NCI-H748 (cell line): ENCODE measurements at regions not wholly inside any gene's neighbourhood (a gene's known extent, or its start where the extent isn't known, plus 50 kb on each side); places are given as distances from the start of the nearest gene placed in this dataset.
"Not testable (repeated sequence)": the region's sequence is repeated elsewhere in the genome, so short reads cannot be mapped to it uniquely, and the experiment has no call there.

ENCODE experiments used
- DNase-seq: peaks from one replicate; lab custom pipeline; 2025; ENCODE audit not compliant: unreplicated experiment; lab: John Stamatoyannopoulos, UW

GRCh38 chr16:48011466-48011865 is 144.3 kb downstream of the ABCC12 start:
- no peak for DNase-seq

- no peak for DNase-seq
These were observed 147.7 kb downstream of the ABCC12 start for GRCh38 chr16:48008011-48008525.

- DNase-seq = no peak
These were observed 151.6 kb downstream of the ABCC12 start for GRCh38 chr16:48004141-48004695.

- DNase-seq = no peak
These were observed 152.4 kb downstream of the ABCC12 start for GRCh38 chr16:48003206-48003907.

GRCh38 chr16:48001324-48001895 is 154.4 kb downstream of the ABCC12 start:
- DNase-seq = no peak

GRCh38 chr16:48000622-48001021 is 155.2 kb downstream of the ABCC12 start:
- DNase-seq = no peak

- DNase-seq = no peak
These were observed 156.2 kb downstream of the ABCC12 start for GRCh38 chr16:47999595-47999994.

- DNase-seq = no peak
These were observed 160.4 kb downstream of the ABCC12 start for GRCh38 chr16:47995354-47995753.

GRCh38 chr16:47991491-47991890 is 164.3 kb downstream of the ABCC12 start:
- DNase-seq = peak; percentile 12

GRCh38 chr16:47990676-47991075 is 165.1 kb downstream of the ABCC12 start:
- no peak for DNase-seq

- no peak for DNase-seq
These were observed 168.7 kb downstream of the ABCC12 start for GRCh38 chr16:47987136-47987535.

GRCh38 chr16:47986031-47986430 is 169.8 kb downstream of the ABCC12 start:
- DNase-seq = no peak

- no peak for DNase-seq
These were observed 171.1 kb downstream of the ABCC12 start for GRCh38 chr16:47984669-47985068.

- no peak for DNase-seq
These were observed 171.7 kb downstream of the ABCC12 start for GRCh38 chr16:47983999-47984580.

GRCh38 chr16:47980212-47980611 is 175.6 kb downstream of the ABCC12 start:
- DNase-seq = no peak

- DNase-seq = no peak
These were observed 176.1 kb downstream of the ABCC12 start for GRCh38 chr16:47979616-47980182.

- no peak for DNase-seq
These were observed 176.7 kb downstream of the ABCC12 start for GRCh38 chr16:47979164-47979520.

- no peak for DNase-seq
These were observed 177.2 kb downstream of the ABCC12 start for GRCh38 chr16:47978491-47979163.

GRCh38 chr16:47977802-47978201 is 178.0 kb downstream of the ABCC12 start:
- no peak for DNase-seq

- DNase-seq = no peak
These were observed 179.1 kb downstream of the ABCC12 start for GRCh38 chr16:47976636-47977210.

- not testable (repeated sequence) for DNase-seq
These were observed 180.8 kb downstream of the ABCC12 start for GRCh38 chr16:47974971-47975370.
